ENCODE measurements at regions not wholly inside any gene's neighbourhood (a gene's known extent, or its start where the extent isn't known, plus 50 kb on each side); places are given as distances from the start of the nearest gene placed in this dataset.
A peak's percentile ranks its signal among the peaks of the same experiment; 100 is the strongest.

GRCh38 chr1:88175631-88176226 is 508.3 kb upstream of the PKN2 start:
- TF ChIP-seq GABPA (IDR thresholded peaks at IDR 0.05; ENCODE audit: low read depth) (no peak), CTCF (IDR thresholded peaks at IDR 0.05; ENCODE audit: insufficient read depth, low read length) (no peak), SPI1 (IDR thresholded peaks at IDR 0.05; ENCODE audit: borderline replicate concordance, low read depth) (no peak), POLR2AphosphoS5 (IDR thresholded peaks at IDR 0.05; ENCODE audit: low read depth) (no peak), REST (IDR thresholded peaks at IDR 0.05; ENCODE audit: insufficient replicate concordance, low read depth) (no peak)
- no peak overlapping the region for H3K4me3 ChIP-seq (replicated peaks; ENCODE audit: insufficient read depth, low read length)
- no peak for DNase-seq (ENCODE audit: low read depth in 1 of 2, low spot score in 1 of 2)
- no peak overlapping the region for H3K27ac ChIP-seq (replicated peaks)
- H3K27me3 ChIP-seq (ENCODE audit: insufficient read depth, poor library complexity, severe bottlenecking): peaks cover 2% of the 10 kb centered on the region

GRCh38 chr1:88179943-88180342 is 504.1 kb upstream of the PKN2 start:
- Histone ChIP-seq H3K27ac (replicated peaks) (no peak overlapping the region), H3K4me3 (replicated peaks; ENCODE audit: insufficient read depth, low read length) (no peak overlapping the region), H3K27me3 (ENCODE audit: insufficient read depth, poor library complexity, severe bottlenecking) (peaks cover 2% of the 10 kb centered on the region)
- TF ChIP-seq SPI1 (IDR thresholded peaks at IDR 0.05; ENCODE audit: borderline replicate concordance, low read depth) (no peak), GABPA (IDR thresholded peaks at IDR 0.05; ENCODE audit: low read depth) (no peak), CTCF (IDR thresholded peaks at IDR 0.05; ENCODE audit: insufficient read depth, low read length) (no peak), POLR2AphosphoS5 (IDR thresholded peaks at IDR 0.05; ENCODE audit: low read depth) (no peak), REST (IDR thresholded peaks at IDR 0.05; ENCODE audit: insufficient replicate concordance, low read depth) (no peak)
- DNase-seq (ENCODE audit: low read depth in 1 of 2, low spot score in 1 of 2): no peak

GRCh38 chr1:88180449-88181108 is 503.5 kb upstream of the PKN2 start:
- Histone ChIP-seq H3K27me3 (ENCODE audit: insufficient read depth, poor library complexity, severe bottlenecking) (peaks cover 2% of the 10 kb centered on the region), H3K27ac (replicated peaks) (no peak overlapping the region), H3K4me3 (replicated peaks; ENCODE audit: insufficient read depth, low read length) (no peak overlapping the region)
- TF ChIP-seq GABPA (IDR thresholded peaks at IDR 0.05; ENCODE audit: low read depth) (no peak), SPI1 (IDR thresholded peaks at IDR 0.05; ENCODE audit: borderline replicate concordance, low read depth) (peak; percentile 73; the same call in 1 of the 2 replicates), POLR2AphosphoS5 (IDR thresholded peaks at IDR 0.05; ENCODE audit: low read depth) (no peak), CTCF (IDR thresholded peaks at IDR 0.05; ENCODE audit: insufficient read depth, low read length) (peak; percentile 94), REST (IDR thresholded peaks at IDR 0.05; ENCODE audit: insufficient replicate concordance, low read depth) (no peak)
- DNase-seq (ENCODE audit: low read depth in 1 of 2, low spot score in 1 of 2): peak; percentile 30 to 69

Measured in HL-60 (cell line).